ENCODE measurements at regions not wholly inside any gene's neighbourhood (a gene's known extent, or its start where the extent isn't known, plus 50 kb on each side); places are given as distances from the start of the nearest gene placed in this dataset.

- Histone ChIP-seq H3K79me2 (ENCODE audit: insufficient read depth, low read length) (no peaks in the 10 kb centered on the region), H3K27ac (ENCODE audit: low read depth, low read length) (no peak overlapping the region), H3K9ac (ENCODE audit: low read length) (no peak overlapping the region), H3K36me3 (ENCODE audit: control insufficient read depth in 1 of 2, insufficient read depth in 2 of 2, low read length in 2 of 2) (no peaks in the 10 kb centered on the region), H4K20me1 (ENCODE audit: insufficient read depth) (no peaks in the 10 kb centered on the region), H3K4me3 (replicated peaks in 1 of 2; ENCODE audit: low read depth in 1 of 2, low read length in 2 of 2) (no peak overlapping the region), H3K4me2 (ENCODE audit: low read length) (no peak overlapping the region), H2AFZ (ENCODE audit: low read depth, low read length, poor library complexity, severe bottlenecking) (no peak overlapping the region), H3K27me3 (ENCODE audit: insufficient read depth, low read length) (no peaks in the 10 kb centered on the region), H3K9me3 (ENCODE audit: control insufficient read depth in 1 of 2, insufficient read depth in 1 of 2, low read depth in 1 of 2, low read length in 2 of 2) (no peaks in the 10 kb centered on the region), H3K4me1 (ENCODE audit: control insufficient read depth in 1 of 2, insufficient read depth in 2 of 2, low read length in 2 of 2) (peaks cover 0 to 11% of the 10 kb centered on the region in 2 experiments; a peak in 3 of 4 replicates), H3K9me2 (ENCODE audit: insufficient read depth) (no peaks in the 10 kb centered on the region; the same call in 1 of the 2 replicates)
- no peak for TF ChIP-seq ZBTB33 (IDR thresholded peaks at IDR 0.05; ENCODE audit: extremely low read depth, insufficient replicate concordance, low read length)
- no peak for TF ChIP-seq ATF3 (IDR thresholded peaks at IDR 0.05)
- no peak for TF ChIP-seq FOSL1 (IDR thresholded peaks at IDR 0.05; ENCODE audit: low read depth)
- no peak for TF ChIP-seq TCF7L2 (IDR thresholded peaks at IDR 0.05; ENCODE audit: borderline replicate concordance, extremely low read depth, insufficient read depth, insufficient read length)
- no peak for TF ChIP-seq CTCF (IDR thresholded peaks at IDR 0.05 in 2 of 3, conservative IDR thresholded peaks at IDR 0.05 in 1 of 3; ENCODE audit: borderline replicate concordance in 1 of 3, insufficient read depth in 1 of 3, low read depth in 2 of 3, low read length in 2 of 3)
- no peak for TF ChIP-seq SIN3A (IDR thresholded peaks at IDR 0.05; ENCODE audit: low read depth)
- TF ChIP-seq ZNF274 (IDR thresholded peaks at IDR 0.05; ENCODE audit: low read depth, low read length), result no peak
- TF ChIP-seq REST (IDR thresholded peaks at IDR 0.05; ENCODE audit: low read depth), result no peak
- TF ChIP-seq EGR1 (IDR thresholded peaks at IDR 0.05; ENCODE audit: low read depth), result no peak
- BruUV-seq (replicated peaks), result no TSS peak
- ChIA-PET CTCF (no interaction called here), POLR2A (no interaction called here), RAD21 (ENCODE audit: low non-redundant PET in 1 of 2, low total read pairs in 2 of 2, uncharacterized antibody in 2 of 2, unreplicated experiment in 2 of 2) (no interaction called here)
- ATAC-seq (no peak), DNase-seq (ENCODE audit: low read depth, low spot score) (no peak)
- intact Hi-C loops (cut with micrococcal nuclease), result no loop called here
These were observed 87.8 kb upstream of the EEA1 start for GRCh38 chr12:93016752-93017350.
